OCI-LY1 (cell line): ENCODE measurements at regions not wholly inside any gene's neighbourhood (a gene's known extent, or its start where the extent isn't known, plus 50 kb on each side); places are given as distances from the start of the nearest gene placed in this dataset.

Experiments
- H2AFZ ChIP-seq: fragments of 200-600 bp; sonication (generic), shearing (Covaris generic); 2 replicates; pipeline ENCODE4 v1.6.0; 2014; ENCODE audit warnings: antibody characterized with exemption, mild to moderate bottlenecking, low read length
- H3F3A ChIP-seq: fragments of 200-600 bp; sonication (generic), shearing (Covaris generic); 2 replicates; pipeline ENCODE4 v1.6.0; 2014; ENCODE audit warnings: mild to moderate bottlenecking, antibody characterized with exemption, low read length, moderate library complexity; ENCODE audit not compliant: insufficient read depth
- H3K27ac ChIP-seq: fragments of 200-600 bp; sonication (generic); 2 replicates; pipeline ENCODE4 v1.5.1; 2014; ENCODE audit warnings: low read length, mixed run types, mild to moderate bottlenecking, low read depth; ENCODE audit not compliant: poor library complexity, severe bottlenecking
- H3K27me3 ChIP-seq: fragments of 200-600 bp; sonication (generic); 2 replicates; pipeline ENCODE4 v1.6.0; 2014; ENCODE audit warnings: antibody characterized with exemption, mild to moderate bottlenecking, low read length, moderate library complexity; ENCODE audit not compliant: insufficient read depth
- H3K36me3 ChIP-seq: fragments of 200-600 bp; sonication (generic); 2 replicates; pipeline ENCODE4 v1.6.1; 2014; ENCODE audit warnings: mild to moderate bottlenecking, antibody characterized with exemption, low read length, moderate library complexity, mixed read lengths; ENCODE audit not compliant: insufficient read depth
- H3K4me1 ChIP-seq: fragments of 200-600 bp; sonication (generic); 2 replicates; pipeline ENCODE4 v1.5.1; 2014; ENCODE audit warnings: mild to moderate bottlenecking, low read length, moderate library complexity; ENCODE audit not compliant: insufficient read depth, severe bottlenecking
- H3K4me2 ChIP-seq: fragments of 200-600 bp; sonication (generic), shearing (Covaris generic); 2 replicates; pipeline ENCODE4 v1.6.1; 2014; ENCODE audit warnings: low read length
- H3K4me3 ChIP-seq: fragments of 200-600 bp; sonication (generic); 2 replicates; pipeline ENCODE4 v1.5.1; 2014; ENCODE audit warnings: low read length, low read depth, mild to moderate bottlenecking, mixed read lengths; ENCODE audit not compliant: poor library complexity, severe bottlenecking
- H3K79me2 ChIP-seq: fragments of 200-600 bp; shearing (Covaris generic); 2 replicates; pipeline ENCODE4 v1.6.1; 2016; ENCODE audit warnings: mixed run types, low read length, mixed read lengths; ENCODE audit not compliant: insufficient read depth
- H3K9ac ChIP-seq: fragments of 200-600 bp; sonication (generic), shearing (Covaris generic); 2 replicates; pipeline ENCODE4 v1.6.1; 2014; ENCODE audit warnings: mild to moderate bottlenecking, low read length, mixed read lengths
- H3K9me2 ChIP-seq: fragments of 200-600 bp; sonication (generic), shearing (Covaris generic); 2 replicates; pipeline ENCODE4 v1.6.1; 2014; ENCODE audit warnings: low read depth, mild to moderate bottlenecking, low read length, mixed read lengths
- H3K9me3 ChIP-seq: fragments of 200-600 bp; shearing (Covaris generic); 2 replicates; pipeline ENCODE4 v1.6.1; 2014; ENCODE audit warnings: low read length, mixed read lengths
- H4K20me1 ChIP-seq: fragments of 200-600 bp; sonication (generic), shearing (Covaris generic); 2 replicates; pipeline ENCODE4 v1.6.0; 2016; ENCODE audit warnings: mild to moderate bottlenecking, low read length; ENCODE audit not compliant: insufficient read depth
- CTCF ChIP-seq: fragments of 200-600 bp; sonication (generic), shearing (Covaris generic); IDR thresholded peaks from 2 replicates; pipeline ENCODE4 v1.5.1; 2017; ENCODE audit warnings: mild to moderate bottlenecking, antibody characterized with exemption, low read length, moderate library complexity, mixed read lengths
- EZH2 ChIP-seq: fragments of 200-600 bp; sonication (generic), shearing (Covaris generic); IDR thresholded peaks from 2 replicates; pipeline ENCODE4 v1.8.0; 2017; ENCODE audit warnings: borderline replicate concordance, mixed run types, mild to moderate bottlenecking, antibody characterized with exemption, low read length, moderate library complexity, mixed read lengths

- no peak overlapping the region for H3K9ac ChIP-seq
- no peaks in the 10 kb centered on the region for H3K79me2 ChIP-seq
- no peaks in the 10 kb centered on the region for H4K20me1 ChIP-seq
- no peaks in the 10 kb centered on the region for H3K36me3 ChIP-seq
- no peaks in the 10 kb centered on the region for H3K27me3 ChIP-seq
- H3K9me3 ChIP-seq: no peaks in the 10 kb centered on the region
- no peak overlapping the region for H3K4me2 ChIP-seq
- H2AFZ ChIP-seq: no peak overlapping the region
- no peaks in the 10 kb centered on the region for H3F3A ChIP-seq
- no peak overlapping the region for H3K4me3 ChIP-seq
- no peak for TF ChIP-seq EZH2
- no peak for TF ChIP-seq CTCF
- peaks cover 5% of the 10 kb centered on the region for H3K4me1 ChIP-seq
- H3K9me2 ChIP-seq: no peaks in the 10 kb centered on the region
- H3K27ac ChIP-seq: no peak overlapping the region
Measured at GRCh38 chr4:166459621-166460020, 586.6 kb downstream of the TLL1 start.

GRCh38 chr4:166460769-166461550 lies 587.9 kb downstream of the TLL1 start:
- no peak overlapping the region for H3K4me3 ChIP-seq
- H3K79me2 ChIP-seq: no peaks in the 10 kb centered on the region
- H3K36me3 ChIP-seq: no peaks in the 10 kb centered on the region
- H3K9me3 ChIP-seq: no peaks in the 10 kb centered on the region
- no peaks in the 10 kb centered on the region for H3F3A ChIP-seq
- H2AFZ ChIP-seq: no peak overlapping the region
- no peak overlapping the region for H3K4me2 ChIP-seq
- no peak for TF ChIP-seq EZH2
- no peak for TF ChIP-seq CTCF
- no peaks in the 10 kb centered on the region for H3K27me3 ChIP-seq
- peaks cover 5% of the 10 kb centered on the region for H3K4me1 ChIP-seq
- no peak overlapping the region for H3K9ac ChIP-seq
- H4K20me1 ChIP-seq: no peaks in the 10 kb centered on the region
- H3K27ac ChIP-seq: no peak overlapping the region
- no peaks in the 10 kb centered on the region for H3K9me2 ChIP-seq

- H3K36me3 ChIP-seq: no peaks in the 10 kb centered on the region
- no peak for TF ChIP-seq EZH2
- no peak for TF ChIP-seq CTCF
- no peak overlapping the region for H3K9ac ChIP-seq
- H3F3A ChIP-seq: no peaks in the 10 kb centered on the region
- no peaks in the 10 kb centered on the region for H3K9me2 ChIP-seq
- H4K20me1 ChIP-seq: no peaks in the 10 kb centered on the region
- no peak overlapping the region for H3K4me3 ChIP-seq
- no peak overlapping the region for H3K27ac ChIP-seq
- no peaks in the 10 kb centered on the region for H3K9me3 ChIP-seq
- no peaks in the 10 kb centered on the region for H3K4me1 ChIP-seq
- H3K4me2 ChIP-seq: no peak overlapping the region
- no peaks in the 10 kb centered on the region for H3K79me2 ChIP-seq
- H3K27me3 ChIP-seq: no peaks in the 10 kb centered on the region
- no peak overlapping the region for H2AFZ ChIP-seq
Measured at GRCh38 chr4:166481055-166481454, 608.0 kb downstream of the TLL1 start.
